Ovary (tissue), 3 donors: ENCODE measurements at regions not wholly inside any gene's neighbourhood (a gene's known extent, or its start where the extent isn't known, plus 50 kb on each side); places are given as distances from the start of the nearest gene placed in this dataset.

Source experiments
- CTCF ChIP-seq, 3 donors: fragments of 450-650 bp in 2 of 3; fragments of 200-600 bp in 1 of 3; IDR thresholded peaks; one replicate each; pipeline versions ENCODE4 v1.5.1 to v1.8.0; 2016 to 2022; ENCODE audit warnings: antibody characterized with exemption in 3 of 3, mild to moderate bottlenecking in 1 of 3
- EP300 ChIP-seq: sonication (generic); formaldehyde crosslinking; IDR thresholded peaks from one replicate; pipeline ENCODE4 v1.6.1; 2017; ENCODE audit warnings: antibody characterized with exemption
- POLR2A ChIP-seq: fragments of 450-650 bp; IDR thresholded peaks from one replicate; pipeline ENCODE4 v1.6.1; 2017; ENCODE audit warnings: antibody characterized with exemption, mild to moderate bottlenecking, moderate library complexity
- donor health status: DM: no; HTN: no; CAD: no.

DNA sequence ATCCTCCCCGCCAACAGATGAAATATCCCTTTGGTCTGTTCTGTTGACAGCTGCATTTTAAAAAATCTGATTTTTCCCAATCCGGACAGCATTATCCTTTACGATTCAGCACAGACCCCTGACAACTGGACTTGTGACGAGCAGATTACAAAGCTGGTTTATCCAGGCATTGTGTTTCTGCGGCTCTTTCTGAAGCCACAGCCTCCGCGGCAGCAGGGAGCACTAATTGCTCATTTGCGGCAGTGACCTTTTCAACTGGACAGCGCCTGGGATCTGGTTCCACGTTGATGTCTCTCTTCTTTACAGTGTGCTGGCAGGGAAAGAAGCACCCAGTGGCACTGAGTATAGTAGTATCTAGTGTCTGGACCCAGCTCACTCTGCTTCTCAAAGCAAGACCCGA is 351.2 kb downstream of the ZNF608 start:
- TF ChIP-seq CTCF (IDR thresholded peaks at IDR 0.05) = no peak
- TF ChIP-seq POLR2A = no peak
- no peak for TF ChIP-seq EP300
